Cardiac muscle cell (in vitro differentiated cells and primary cell): ENCODE measurements at regions not wholly inside any gene's neighbourhood (a gene's known extent, or its start where the extent isn't known, plus 50 kb on each side); places are given as distances from the start of the nearest gene placed in this dataset.

Experiments used
- DNase-seq, 2 donors: peaks; one replicate each; pipeline versions ENCODE4 v3.0.0 to v3.0.0-alpha.2; 2010 to 2017; ENCODE audit warnings: low read depth in 1 of 2, low spot score in 1 of 2
- H3K27ac ChIP-seq: fragments of 200-600 bp; sonication (generic); 2 replicates; pipeline ENCODE4 v1.5.1; 2016
- H3K27me3 ChIP-seq: fragments of 200-600 bp; sonication (generic); 2 replicates; pipeline ENCODE4 v1.6.0; 2016; ENCODE audit warnings: control low read depth
- H3K36me3 ChIP-seq: fragments of 200-600 bp; sonication (generic); 2 replicates; pipeline ENCODE4 v1.5.1; 2016; ENCODE audit warnings: control low read depth
- H3K4me1 ChIP-seq: fragments of 200-600 bp; sonication (generic); 2 replicates; pipeline ENCODE4 v1.8.1; 2017; ENCODE audit warnings: low read depth, mild to moderate bottlenecking, mixed run types
- H3K4me3 ChIP-seq: fragments of 200-600 bp; sonication (generic); 2 replicates; pipeline ENCODE4 v1.5.1; 2016; ENCODE audit warnings: mild to moderate bottlenecking
- H3K9me3 ChIP-seq: fragments of 200-600 bp; sonication (generic); 2 replicates; pipeline ENCODE4 v1.5.1; 2017; ENCODE audit warnings: low read depth, mild to moderate bottlenecking, control low read depth
- CTCF ChIP-seq: IDR thresholded peaks from 2 replicates; pipeline ENCODE4 v1.5.1; 2012; ENCODE audit warnings: low read depth, mild to moderate bottlenecking, low read length

GRCh38 chr6:105705608-105706007 lies 302.7 kb upstream of the PREP start:
- Histone ChIP-seq H3K9me3 (no peaks in the 10 kb centered on the region), H3K27me3 (no peaks in the 10 kb centered on the region), H3K36me3 (no peaks in the 10 kb centered on the region), H3K27ac (no peak overlapping the region), H3K4me1 (no peaks in the 10 kb centered on the region), H3K4me3 (no peak overlapping the region)
- DNase-seq: no peak
- TF ChIP-seq CTCF: no peak

GRCh38 chr6:105695461-105695860 lies 292.6 kb upstream of the PREP start:
- no peak for TF ChIP-seq CTCF
- Histone ChIP-seq H3K27ac (no peak overlapping the region), H3K36me3 (no peaks in the 10 kb centered on the region), H3K9me3 (no peaks in the 10 kb centered on the region), H3K4me1 (no peaks in the 10 kb centered on the region), H3K27me3 (no peaks in the 10 kb centered on the region), H3K4me3 (no peak overlapping the region)
- no peak for DNase-seq

- Histone ChIP-seq H3K4me3 (no peak overlapping the region), H3K27me3 (no peaks in the 10 kb centered on the region), H3K27ac (no peak overlapping the region), H3K4me1 (no peaks in the 10 kb centered on the region), H3K9me3 (no peaks in the 10 kb centered on the region), H3K36me3 (no peaks in the 10 kb centered on the region)
- no peak for DNase-seq
- no peak for TF ChIP-seq CTCF
Observed at GRCh38 chr6:105692613-105693215, 289.8 kb upstream of the PREP start.

- no peak for DNase-seq
- TF ChIP-seq CTCF: no peak
Observed at GRCh38 chr6:105691971-105692370, 289.1 kb upstream of the PREP start.

GRCh38 chr6:105691081-105691480 lies 288.2 kb upstream of the PREP start:
- Histone ChIP-seq H3K27me3 (no peaks in the 10 kb centered on the region), H3K27ac (no peak overlapping the region), H3K4me1 (no peaks in the 10 kb centered on the region), H3K9me3 (no peaks in the 10 kb centered on the region), H3K4me3 (no peak overlapping the region), H3K36me3 (no peaks in the 10 kb centered on the region)
- DNase-seq: no peak
- TF ChIP-seq CTCF: no peak

More at GRCh38 chr6:105691971-105692370, 289.1 kb upstream of the PREP start:
- H3K4me3 ChIP-seq: no peak overlapping the region
- H3K9me3 ChIP-seq: no peaks in the 10 kb centered on the region
- no peaks in the 10 kb centered on the region for H3K27me3 ChIP-seq
- H3K4me1 ChIP-seq: no peaks in the 10 kb centered on the region
- H3K36me3 ChIP-seq: no peaks in the 10 kb centered on the region
- no peak overlapping the region for H3K27ac ChIP-seq
